OCI-LY3 (cell line): ENCODE measurements at regions not wholly inside any gene's neighbourhood (a gene's known extent, or its start where the extent isn't known, plus 50 kb on each side); places are given as distances from the start of the nearest gene placed in this dataset.

Experiments
- EZH2phosphoT487 ChIP-seq: fragments of 200-600 bp; shearing (Covaris generic); IDR thresholded peaks from 2 replicates; pipeline ENCODE4 v1.6.1; 2018; ENCODE audit warnings: antibody characterized with exemption, mixed run types, low read depth
- TF ChIP-seq, protein P1 (sequence below): fragments of 200-600, 300-600 bp; sonication (generic); IDR thresholded peaks from 2 replicates; pipeline ENCODE4 v1.5.1; 2014; ENCODE audit warnings: antibody characterized with exemption, low read length, low read depth

DNA sequence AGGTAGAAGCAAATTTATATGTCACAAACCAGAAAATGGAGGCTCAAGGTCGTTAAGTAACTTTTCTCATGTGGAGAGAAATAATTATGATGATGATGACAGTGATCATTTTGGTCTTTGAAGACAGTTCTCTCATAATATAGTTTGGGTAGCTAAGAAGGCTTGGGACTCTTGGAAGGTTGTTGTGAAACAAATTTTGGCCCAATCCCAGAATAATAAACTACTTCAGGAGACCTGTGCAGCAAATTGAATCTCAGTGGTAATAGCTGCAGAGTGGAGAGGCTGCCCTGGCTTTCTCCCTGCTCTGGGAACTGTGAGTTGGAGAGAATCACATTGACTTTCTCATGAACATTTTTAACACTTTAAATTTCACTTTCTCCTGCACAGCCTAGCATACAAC lies 217.2 kb upstream of the BOD1L1 start:
- TF ChIP-seq, protein P1, sequence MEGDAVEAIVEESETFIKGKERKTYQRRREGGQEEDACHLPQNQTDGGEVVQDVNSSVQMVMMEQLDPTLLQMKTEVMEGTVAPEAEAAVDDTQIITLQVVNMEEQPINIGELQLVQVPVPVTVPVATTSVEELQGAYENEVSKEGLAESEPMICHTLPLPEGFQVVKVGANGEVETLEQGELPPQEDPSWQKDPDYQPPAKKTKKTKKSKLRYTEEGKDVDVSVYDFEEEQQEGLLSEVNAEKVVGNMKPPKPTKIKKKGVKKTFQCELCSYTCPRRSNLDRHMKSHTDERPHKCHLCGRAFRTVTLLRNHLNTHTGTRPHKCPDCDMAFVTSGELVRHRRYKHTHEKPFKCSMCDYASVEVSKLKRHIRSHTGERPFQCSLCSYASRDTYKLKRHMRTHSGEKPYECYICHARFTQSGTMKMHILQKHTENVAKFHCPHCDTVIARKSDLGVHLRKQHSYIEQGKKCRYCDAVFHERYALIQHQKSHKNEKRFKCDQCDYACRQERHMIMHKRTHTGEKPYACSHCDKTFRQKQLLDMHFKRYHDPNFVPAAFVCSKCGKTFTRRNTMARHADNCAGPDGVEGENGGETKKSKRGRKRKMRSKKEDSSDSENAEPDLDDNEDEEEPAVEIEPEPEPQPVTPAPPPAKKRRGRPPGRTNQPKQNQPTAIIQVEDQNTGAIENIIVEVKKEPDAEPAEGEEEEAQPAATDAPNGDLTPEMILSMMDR: no peak
- no peak for TF ChIP-seq EZH2phosphoT487
